Activated CD8-positive, alpha-beta T cell treated with anti-CD3 and anti-CD28 coated beads, Interleukin-2, amount 10 ng/mL, durations not matched to agents 7 days and 5 days (primary cell): ENCODE measurements at regions not wholly inside any gene's neighbourhood (a gene's known extent, or its start where the extent isn't known, plus 50 kb on each side); places are given as distances from the start of the nearest gene placed in this dataset.

ENCODE experiments used
- ATAC-seq: fragments of 150-1000 bp; cut with Tn5 transposase; one replicate; pipeline ENCODE4 v1.10.0; 2021; ENCODE audit warnings: moderate library complexity
- CTCF ChIA-PET: fragments of 350-600 bp; sonication (Branson Sonifier 250); formaldehyde crosslinking; loops from one replicate; lab custom pipeline; 2021; ENCODE audit warnings: antibody characterized with exemption; lab: Charles Lee
- POLR2A ChIA-PET: fragments of 350-600 bp; sonication (Branson Sonifier 250); formaldehyde crosslinking; loops from one replicate; lab custom pipeline; 2021; ENCODE audit warnings: antibody characterized with exemption; lab: Charles Lee
- DNase-seq: peaks from one replicate; pipeline ENCODE4 v3.0.0-alpha.2; 2020
- H3K27ac Mint-ChIP-seq: one replicate; pipeline ENCODE4 v1.8.0; 2021; ENCODE audit warnings: mild to moderate bottlenecking, mixed read lengths
- H3K27me3 Mint-ChIP-seq: one replicate; pipeline ENCODE4 v1.8.0; 2021; ENCODE audit warnings: low read depth, mixed read lengths
- H3K36me3 Mint-ChIP-seq: one replicate; pipeline ENCODE4 v1.8.0; 2021; ENCODE audit warnings: low read depth, mixed read lengths
- H3K4me1 Mint-ChIP-seq: one replicate; pipeline ENCODE4 v1.8.0; 2021; ENCODE audit warnings: low read depth, mixed read lengths
- H3K4me3 Mint-ChIP-seq: one replicate; pipeline ENCODE4 v1.8.0; 2021; ENCODE audit warnings: mild to moderate bottlenecking, mixed read lengths
- H3K9me3 Mint-ChIP-seq: one replicate; pipeline ENCODE4 v1.8.0; 2022; ENCODE audit warnings: mixed read lengths; ENCODE audit not compliant: insufficient read depth

GRCh38 chr5:159785656-159786055 is 130.6 kb upstream of the ADRA1B start:
- no peaks in the 10 kb centered on the region for H3K9me3 Mint-ChIP-seq
- peaks cover 15% of the 10 kb centered on the region for H3K27me3 Mint-ChIP-seq
- ATAC-seq (no peak), DNase-seq (peak; percentile 1)
- ChIA-PET CTCF (no interaction called here), POLR2A (no interaction called here)
- no peaks in the 10 kb centered on the region for H3K4me1 Mint-ChIP-seq
- no peak overlapping the region for H3K27ac Mint-ChIP-seq
- H3K4me3 Mint-ChIP-seq: no peak overlapping the region
- H3K36me3 Mint-ChIP-seq: no peaks in the 10 kb centered on the region

- CTCF ChIA-PET: no interaction called here
- Mint-ChIP-seq H3K4me1 (no peaks in the 10 kb centered on the region), H3K27ac (no peak overlapping the region), H3K27me3 (peaks cover 16% of the 10 kb centered on the region), H3K9me3 (no peaks in the 10 kb centered on the region), H3K4me3 (no peak overlapping the region), H3K36me3 (no peaks in the 10 kb centered on the region)
- ATAC-seq (no peak), DNase-seq (no peak)
- POLR2A ChIA-PET: no interaction called here
Observed at GRCh38 chr5:159786201-159786600, 130.1 kb upstream of the ADRA1B start.

GRCh38 chr5:159786901-159787691 is 129.2 kb upstream of the ADRA1B start:
- peak; percentile 10 for DNase-seq
- ATAC-seq: no peak
- H3K4me3 Mint-ChIP-seq: no peak overlapping the region
- H3K4me1 Mint-ChIP-seq: no peaks in the 10 kb centered on the region
- no peaks in the 10 kb centered on the region for H3K9me3 Mint-ChIP-seq
- H3K27ac Mint-ChIP-seq: no peak overlapping the region
- peaks cover 16% of the 10 kb centered on the region for H3K27me3 Mint-ChIP-seq
- POLR2A ChIA-PET: no interaction called here
- CTCF ChIA-PET: no interaction called here
- no peaks in the 10 kb centered on the region for H3K36me3 Mint-ChIP-seq

GRCh38 chr5:159787837-159788236 is 128.4 kb upstream of the ADRA1B start:
- Mint-ChIP-seq H3K4me1 (no peaks in the 10 kb centered on the region), H3K4me3 (no peak overlapping the region), H3K9me3 (no peaks in the 10 kb centered on the region), H3K27ac (no peak overlapping the region), H3K36me3 (no peaks in the 10 kb centered on the region), H3K27me3 (peaks cover 16% of the 10 kb centered on the region)
- ATAC-seq (no peak), DNase-seq (no peak)
- ChIA-PET POLR2A (no interaction called here), CTCF (no interaction called here)

GRCh38 chr5:159788835-159789331 is 127.4 kb upstream of the ADRA1B start:
- Mint-ChIP-seq H3K36me3 (no peaks in the 10 kb centered on the region), H3K27me3 (peaks cover 11% of the 10 kb centered on the region), H3K27ac (no peak overlapping the region), H3K9me3 (no peaks in the 10 kb centered on the region), H3K4me3 (no peak overlapping the region), H3K4me1 (no peaks in the 10 kb centered on the region)
- ATAC-seq: no peak
- no peak for DNase-seq
- ChIA-PET CTCF (no interaction called here), POLR2A (no interaction called here)

GRCh38 chr5:159792180-159792579 is 124.1 kb upstream of the ADRA1B start:
- Mint-ChIP-seq H3K4me3 (no peak overlapping the region), H3K27me3 (peaks cover 5% of the 10 kb centered on the region), H3K9me3 (no peaks in the 10 kb centered on the region), H3K4me1 (no peaks in the 10 kb centered on the region), H3K27ac (no peak overlapping the region), H3K36me3 (no peaks in the 10 kb centered on the region)
- ChIA-PET CTCF (no interaction called here), POLR2A (no interaction called here)
- ATAC-seq (no peak), DNase-seq (no peak)

- no peak overlapping the region for H3K4me3 Mint-ChIP-seq
- H3K4me1 Mint-ChIP-seq: no peaks in the 10 kb centered on the region
- ATAC-seq: no peak
- no peaks in the 10 kb centered on the region for H3K27me3 Mint-ChIP-seq
- ChIA-PET CTCF (no interaction called here), POLR2A (no interaction called here)
- no peaks in the 10 kb centered on the region for H3K36me3 Mint-ChIP-seq
- no peak overlapping the region for H3K27ac Mint-ChIP-seq
- DNase-seq: no peak
- no peaks in the 10 kb centered on the region for H3K9me3 Mint-ChIP-seq
Observed at GRCh38 chr5:159797261-159797970, 118.9 kb upstream of the ADRA1B start.

GRCh38 chr5:159799701-159800100 is 116.6 kb upstream of the ADRA1B start:
- POLR2A ChIA-PET: no interaction called here
- H3K36me3 Mint-ChIP-seq: no peaks in the 10 kb centered on the region
- no peak overlapping the region for H3K27ac Mint-ChIP-seq
- ATAC-seq: no peak
- no peak for DNase-seq
- no peaks in the 10 kb centered on the region for H3K27me3 Mint-ChIP-seq
- H3K9me3 Mint-ChIP-seq: no peaks in the 10 kb centered on the region
- H3K4me1 Mint-ChIP-seq: no peaks in the 10 kb centered on the region
- no peak overlapping the region for H3K4me3 Mint-ChIP-seq
- CTCF ChIA-PET: no interaction called here

GRCh38 chr5:159800131-159800840 is 116.0 kb upstream of the ADRA1B start:
- Mint-ChIP-seq H3K9me3 (no peaks in the 10 kb centered on the region), H3K27ac (no peak overlapping the region), H3K4me1 (no peaks in the 10 kb centered on the region), H3K4me3 (no peak overlapping the region), H3K27me3 (no peaks in the 10 kb centered on the region), H3K36me3 (no peaks in the 10 kb centered on the region)
- DNase-seq: no peak
- POLR2A ChIA-PET: no interaction called here
- CTCF ChIA-PET: no interaction called here
- ATAC-seq: no peak

GRCh38 chr5:159801303-159801702 is 115.0 kb upstream of the ADRA1B start:
- H3K4me3 Mint-ChIP-seq: no peak overlapping the region
- H3K27ac Mint-ChIP-seq: no peak overlapping the region
- CTCF ChIA-PET: interaction anchor here (0.5 kb wide), 1 partner anchor 288 kb away, joined by 4 read pairs; no protein-coding TSS in a partner anchor
- H3K9me3 Mint-ChIP-seq: no peaks in the 10 kb centered on the region
- peaks cover 3% of the 10 kb centered on the region for H3K27me3 Mint-ChIP-seq
- H3K4me1 Mint-ChIP-seq: no peaks in the 10 kb centered on the region
- DNase-seq (no peak), ATAC-seq (no peak)
- POLR2A ChIA-PET: no interaction called here
- no peaks in the 10 kb centered on the region for H3K36me3 Mint-ChIP-seq

- ATAC-seq: no peak
- no peaks in the 10 kb centered on the region for H3K36me3 Mint-ChIP-seq
- H3K27me3 Mint-ChIP-seq: peaks cover 3% of the 10 kb centered on the region
- no peaks in the 10 kb centered on the region for H3K4me1 Mint-ChIP-seq
- H3K4me3 Mint-ChIP-seq: no peak overlapping the region
- CTCF ChIA-PET: no interaction called here
- no peak overlapping the region for H3K27ac Mint-ChIP-seq
- DNase-seq: no peak
- H3K9me3 Mint-ChIP-seq: no peaks in the 10 kb centered on the region
- POLR2A ChIA-PET: no interaction called here
Observed at GRCh38 chr5:159802661-159803060, 113.6 kb upstream of the ADRA1B start.

- no peak for DNase-seq
Observed at GRCh38 chr5:159804121-159804520, 112.2 kb upstream of the ADRA1B start.

More at GRCh38 chr5:159804121-159804520, 112.2 kb upstream of the ADRA1B start:
- Mint-ChIP-seq H3K27ac (no peak overlapping the region), H3K36me3 (no peaks in the 10 kb centered on the region), H3K4me1 (no peaks in the 10 kb centered on the region), H3K4me3 (no peak overlapping the region), H3K27me3 (peaks cover 3% of the 10 kb centered on the region), H3K9me3 (no peaks in the 10 kb centered on the region)
- CTCF ChIA-PET: interaction anchor here (1.2 kb wide), 1 partner anchor 183 kb away, joined by 3 read pairs; no protein-coding TSS in a partner anchor
- POLR2A ChIA-PET: no interaction called here
- ATAC-seq: no peak
